D721Med (cell line): ENCODE measurements at regions not wholly inside any gene's neighbourhood (a gene's known extent, or its start where the extent isn't known, plus 50 kb on each side); places are given as distances from the start of the nearest gene placed in this dataset.
"Not testable (repeated sequence)": the region's sequence is repeated elsewhere in the genome, so short reads cannot be mapped to it uniquely, and the experiment has no call there.

Experiments used
- DNase-seq: peaks from one replicate; pipeline ENCODE4 v3.0.0; 2011; ENCODE audit warnings: low spot score; ENCODE audit not compliant: insufficient read length
- FAIRE-seq: peaks from 2 replicates; lab custom pipeline; 2011; peaks lifted over from hg19 to GRCh38; lab: Jason Lieb, UNC
- TF ChIP-seq, protein P1 (sequence below): IDR thresholded peaks from 2 replicates; pipeline ENCODE4 v1.5.1; 2012; ENCODE audit warnings: mild to moderate bottlenecking, control low read depth; ENCODE audit not compliant: insufficient read depth; ENCODE audit errors: missing control alignments

DNA sequence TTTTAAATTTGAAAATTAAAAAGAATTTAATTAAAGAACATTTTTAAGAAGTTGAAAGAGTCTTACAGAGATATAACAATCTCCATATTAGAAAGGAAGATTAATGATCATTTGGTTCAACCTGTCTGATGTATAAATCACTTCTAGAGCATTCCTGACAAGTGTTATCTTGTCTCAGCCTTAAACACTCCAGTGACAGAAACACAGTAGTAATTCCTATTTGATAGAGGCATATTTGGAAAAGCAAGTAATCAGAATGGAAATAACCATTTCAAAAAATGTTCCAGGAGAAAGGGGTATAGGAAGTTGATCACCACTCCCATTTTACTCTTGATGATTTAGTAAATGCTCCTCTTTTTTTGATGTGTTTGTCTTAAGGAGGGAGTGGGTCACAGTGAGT lies 213.1 kb upstream of the FAM3C start:
- no peak for DNase-seq
- TF ChIP-seq, protein P1, sequence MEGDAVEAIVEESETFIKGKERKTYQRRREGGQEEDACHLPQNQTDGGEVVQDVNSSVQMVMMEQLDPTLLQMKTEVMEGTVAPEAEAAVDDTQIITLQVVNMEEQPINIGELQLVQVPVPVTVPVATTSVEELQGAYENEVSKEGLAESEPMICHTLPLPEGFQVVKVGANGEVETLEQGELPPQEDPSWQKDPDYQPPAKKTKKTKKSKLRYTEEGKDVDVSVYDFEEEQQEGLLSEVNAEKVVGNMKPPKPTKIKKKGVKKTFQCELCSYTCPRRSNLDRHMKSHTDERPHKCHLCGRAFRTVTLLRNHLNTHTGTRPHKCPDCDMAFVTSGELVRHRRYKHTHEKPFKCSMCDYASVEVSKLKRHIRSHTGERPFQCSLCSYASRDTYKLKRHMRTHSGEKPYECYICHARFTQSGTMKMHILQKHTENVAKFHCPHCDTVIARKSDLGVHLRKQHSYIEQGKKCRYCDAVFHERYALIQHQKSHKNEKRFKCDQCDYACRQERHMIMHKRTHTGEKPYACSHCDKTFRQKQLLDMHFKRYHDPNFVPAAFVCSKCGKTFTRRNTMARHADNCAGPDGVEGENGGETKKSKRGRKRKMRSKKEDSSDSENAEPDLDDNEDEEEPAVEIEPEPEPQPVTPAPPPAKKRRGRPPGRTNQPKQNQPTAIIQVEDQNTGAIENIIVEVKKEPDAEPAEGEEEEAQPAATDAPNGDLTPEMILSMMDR: no peak
- no peak for FAIRE-seq

DNA sequence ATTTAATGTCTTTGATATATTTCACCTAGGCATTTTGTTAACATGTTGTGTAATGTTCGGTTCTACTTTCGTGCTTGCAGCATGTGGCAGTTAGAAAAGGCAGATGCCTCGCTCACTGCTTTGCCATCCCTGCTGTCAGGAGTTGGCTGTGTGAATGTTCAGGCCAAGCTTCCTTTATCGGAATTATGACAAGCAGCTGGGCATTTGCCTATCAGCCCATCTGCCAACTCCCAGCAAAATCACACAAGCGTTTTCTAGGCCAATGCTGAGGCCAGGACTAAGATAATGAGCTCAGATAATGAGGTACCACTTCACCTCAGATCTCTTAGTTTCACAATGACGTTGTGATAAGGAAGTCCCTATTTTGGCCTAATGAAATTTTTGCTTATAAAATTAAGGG lies 212.7 kb upstream of the FAM3C start:
- TF ChIP-seq, protein P1: no peak
- FAIRE-seq: no peak
- DNase-seq: no peak

DNA sequence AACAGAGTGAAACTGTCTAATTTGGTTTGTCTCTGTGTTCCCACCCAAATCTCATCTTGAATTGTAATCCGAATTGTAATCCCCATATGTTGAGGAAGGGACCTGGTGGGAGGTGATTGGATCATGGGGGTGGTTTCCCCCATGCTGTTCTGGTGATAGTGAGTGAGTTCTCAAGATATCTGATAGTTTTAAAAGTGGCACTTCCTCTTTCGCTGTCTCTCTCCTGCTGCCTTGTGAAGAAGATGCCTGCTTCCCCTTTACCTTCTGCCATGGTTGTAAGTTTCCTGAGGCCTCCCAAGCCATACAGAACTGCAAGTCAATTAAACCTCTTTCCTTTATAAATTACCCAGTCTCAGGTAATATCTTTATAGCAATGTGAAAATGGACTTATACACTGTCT lies 212.1 kb upstream of the FAM3C start:
- not testable (repeated sequence) for DNase-seq, FAIRE-seq

DNA sequence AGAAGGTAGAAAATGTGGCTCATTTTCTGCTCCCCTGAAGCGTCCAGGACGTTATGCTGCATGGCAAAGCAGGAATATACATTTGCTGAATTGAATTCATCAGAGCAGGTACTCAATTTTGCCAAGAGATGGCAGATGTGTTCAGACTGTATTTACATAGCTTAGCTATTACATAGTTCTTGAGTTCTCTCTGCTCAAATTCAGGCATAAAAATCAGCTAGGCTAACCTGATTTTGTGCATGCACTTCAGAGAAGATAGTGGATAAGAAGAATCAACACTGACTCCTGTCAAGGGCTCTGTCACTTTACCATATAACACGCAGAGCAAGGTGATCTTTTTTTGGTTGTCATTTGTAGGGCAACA lies 209.2 kb upstream of the FAM3C start:
- no peak for DNase-seq
- FAIRE-seq: no peak
- TF ChIP-seq, protein P1: peak; percentile 32

DNA sequence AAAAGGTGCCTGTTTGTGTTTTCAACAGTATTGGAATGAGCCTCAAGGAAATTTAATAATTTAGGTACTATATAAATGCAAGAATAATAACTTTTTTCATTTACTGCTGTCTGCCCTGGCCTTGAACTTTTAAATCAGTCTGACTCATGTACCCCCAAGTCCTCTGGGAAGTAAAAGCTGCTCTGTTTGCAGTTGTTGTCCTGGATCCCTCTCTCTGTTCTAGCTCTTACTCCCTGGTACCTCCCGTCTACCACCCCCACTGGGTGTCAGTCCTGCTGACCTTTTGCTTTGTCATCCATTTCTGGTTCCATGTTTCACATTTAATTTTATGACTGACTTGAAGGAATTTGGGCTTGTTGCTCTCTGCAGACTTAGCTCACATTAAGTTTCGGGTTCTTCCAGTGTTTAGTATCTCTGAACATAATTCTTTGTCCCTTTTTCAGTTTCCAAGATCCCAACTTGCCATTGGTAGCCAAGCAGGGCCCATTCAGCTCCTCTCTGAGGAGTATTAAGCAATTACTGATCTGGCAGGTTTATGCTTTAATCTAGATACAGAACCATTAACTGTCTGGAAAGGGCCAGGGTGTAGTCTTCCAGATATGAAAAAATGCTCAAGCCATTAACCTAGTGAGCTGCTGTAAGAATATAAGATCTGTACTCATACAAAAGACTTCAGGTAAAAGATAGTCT lies 208.7 kb upstream of the FAM3C start:
- FAIRE-seq: no peak
- TF ChIP-seq, protein P1: no peak

DNA sequence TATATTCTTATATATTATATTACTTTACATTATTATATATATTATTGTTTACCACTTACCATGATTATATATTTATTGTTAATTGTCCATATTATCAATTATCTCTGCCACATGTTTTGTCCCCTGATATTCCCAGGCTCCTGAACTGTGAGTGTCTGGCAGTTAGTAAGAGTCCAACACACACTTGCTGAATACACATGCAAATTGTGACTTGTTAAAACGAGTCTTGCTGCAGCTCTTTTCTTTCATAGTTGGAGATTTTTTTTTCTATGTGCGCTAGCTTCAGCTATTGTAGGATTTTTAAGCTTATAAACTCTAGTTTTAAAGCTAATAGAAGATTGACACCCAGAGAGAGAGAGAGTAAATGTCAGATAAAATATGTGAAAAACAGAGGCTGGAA lies 207.8 kb upstream of the FAM3C start:
- FAIRE-seq (no peak), DNase-seq (no peak)
- TF ChIP-seq, protein P1: no peak

More for the DNA sequence above, 208.7 kb upstream of the FAM3C start:
- DNase-seq: no peak

DNA sequence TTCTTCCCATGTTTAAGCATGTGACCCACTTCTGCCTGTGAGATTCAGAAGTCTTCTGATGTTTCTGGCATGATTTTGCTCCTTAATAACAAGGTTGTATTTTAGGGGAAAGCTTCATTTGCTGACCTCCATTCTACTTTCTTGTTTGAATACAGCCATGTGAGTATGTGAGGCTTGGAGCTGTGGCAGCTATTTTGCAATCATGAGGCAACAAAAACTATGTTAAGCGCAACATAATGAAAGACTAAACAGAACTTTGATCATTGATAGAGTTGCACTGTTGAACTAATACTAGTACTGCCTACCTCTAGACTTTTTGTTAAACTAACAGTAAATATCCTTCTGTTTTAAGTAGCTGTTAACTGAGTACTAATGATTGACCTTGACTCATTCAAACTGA lies 203.8 kb upstream of the FAM3C start:
- DNase-seq (no peak), FAIRE-seq (peak; percentile 56)
- TF ChIP-seq, protein P1: no peak
